HepG2 (cell line): ENCODE measurements at regions not wholly inside any gene's neighbourhood (a gene's known extent, or its start where the extent isn't known, plus 50 kb on each side); places are given as distances from the start of the nearest gene placed in this dataset.

Experiments
- ATAC-seq: fragments of 200-7000 bp; cut with Tn5 transposase; 3 replicates; pipeline ENCODE4 v1.9.1; 2020; ENCODE audit warnings: mild to moderate bottlenecking, moderate library complexity
- BruUV-seq: library from RNA; stranded (reverse); fragments of 400-500 nt; replicated peaks from 2 replicates; lab custom pipeline; 2021; lab: Mats Ljungman, UMichigan
- CTCF ChIA-PET: fragments of 300-600 bp; formaldehyde crosslinking; extraction: SDS; loops from one replicate; lab custom pipeline; 2021; ENCODE audit warnings: low total read pairs, inconsistent platforms, low intra/inter-chr PET ratio; lab: Yijun Ruan, JAX
- POLR2A ChIA-PET: fragments of 350-600 bp; sonication (Branson Sonifier 250); formaldehyde crosslinking; loops from one replicate; lab custom pipeline; 2020; ENCODE audit warnings: antibody characterized with exemption, inconsistent platforms; lab: Yijun Ruan, JAX
- DNase-seq: peaks from one replicate; pipeline ENCODE4 v3.0.0-alpha.2; 2015; ENCODE audit warnings: low spot score
- FAIRE-seq: peaks from 3 replicates; lab custom pipeline; 2011; peaks lifted over from hg19 to GRCh38; lab: Jason Lieb, UNC
- H2AFZ ChIP-seq: one replicate; pipeline ENCODE4 v1.6.1; 2011; ENCODE audit warnings: low read length, inconsistent platforms
- H3K27ac ChIP-seq: fragments of 300-600 bp; 3 replicates; pipeline ENCODE4 v1.8.0; 2011; ENCODE audit warnings: mixed run types, mild to moderate bottlenecking, mixed read lengths, low read length, inconsistent platforms; ENCODE audit not compliant: insufficient read depth; ENCODE audit errors: extremely low read length
- H3K27me3 ChIP-seq, 2 experiments: fragments of 200-600 bp in 1 of 2; 2 replicates in 1 of 2; 3 replicates in 1 of 2; pipeline versions ENCODE4 v1.6.0 to v1.8.0; 2011; ENCODE audit warnings: low read length in 2 of 2, mild to moderate bottlenecking in 2 of 2, moderate library complexity in 2 of 2, inconsistent platforms in 1 of 2; ENCODE audit not compliant: insufficient read depth in 2 of 2, control insufficient read depth in 1 of 2
- H3K36me3 ChIP-seq, 2 experiments: fragments of 200-600 bp in 1 of 2; replicated peaks in 1 of 2; 2 replicates in 1 of 2; 3 replicates in 1 of 2; pipeline versions ENCODE4 v1.5.1 to v1.8.0; 2011; ENCODE audit warnings: low read length in 2 of 2, inconsistent platforms in 1 of 2; ENCODE audit not compliant: insufficient read depth in 2 of 2, control insufficient read depth in 1 of 2
- H3K4me1 ChIP-seq: 2 replicates; pipeline ENCODE4 v1.5.1; 2012; ENCODE audit warnings: low read length, inconsistent platforms; ENCODE audit not compliant: insufficient read depth
- H3K4me2 ChIP-seq: 2 replicates; pipeline ENCODE4 v1.6.0; 2011; ENCODE audit warnings: low read depth, low read length, inconsistent platforms
- H3K4me3 ChIP-seq, 3 experiments: fragments of 200-600 bp in 1 of 3; sonication (generic), shearing (Covaris generic) in 1 of 3; replicated peaks in 1 of 3; 2 replicates each; pipeline ENCODE4 v1.5.1; 2011 to 2016; ENCODE audit warnings: low read length in 3 of 3, inconsistent platforms in 2 of 3, low read depth in 2 of 3, mild to moderate bottlenecking in 2 of 3, control low read depth in 1 of 3, mixed read lengths in 1 of 3; ENCODE audit not compliant: insufficient read depth in 1 of 3
- H3K79me2 ChIP-seq: one replicate; pipeline ENCODE4 v1.6.1; 2011; ENCODE audit warnings: low read length, inconsistent platforms; ENCODE audit not compliant: insufficient read depth
- H3K9ac ChIP-seq: 2 replicates; pipeline ENCODE4 v1.6.0; 2011; ENCODE audit warnings: mild to moderate bottlenecking, low read depth, low read length, inconsistent platforms; ENCODE audit not compliant: insufficient read depth
- H3K9me3 ChIP-seq: 2 replicates; pipeline ENCODE4 v1.5.1; 2012; ENCODE audit warnings: mild to moderate bottlenecking, low read length
- H4K20me1 ChIP-seq: 2 replicates; pipeline ENCODE4 v1.6.0; 2011; ENCODE audit warnings: inconsistent platforms, mild to moderate bottlenecking, low read length, moderate library complexity; ENCODE audit not compliant: insufficient read depth
- HMGXB3 ChIP-seq: sonication (generic); formaldehyde crosslinking; IDR thresholded peaks from 2 replicates; pipeline ENCODE4 v1.4.0; 2020; ENCODE audit warnings: missing genetic modification reagents, borderline replicate concordance
- MAFK ChIP-seq, 2 experiments: IDR thresholded peaks in 1 of 2; conservative IDR thresholded peaks in 1 of 2; 2 replicates each; pipeline ENCODE4 v1.6.1; 2011; ENCODE audit warnings: improper control_type of control experiment in 2 of 2, low read length in 2 of 2
- MBD4 ChIP-seq: IDR thresholded peaks from 2 replicates; pipeline ENCODE4 v1.6.1; 2012; ENCODE audit warnings: low read length, inconsistent platforms, borderline replicate concordance
- TCF12 ChIP-seq, 2 experiments: fragments of 450-650 bp in 1 of 2; sonication (generic) in 1 of 2; formaldehyde crosslinking in 1 of 2; IDR thresholded peaks; 2 replicates each; pipeline versions ENCODE4 v1.6.1 to v1.8.0; 2017 to 2022; ENCODE audit warnings: antibody characterized with exemption in 1 of 2, mild to moderate bottlenecking in 1 of 2, missing genetic modification reagents in 1 of 2, moderate library complexity in 1 of 2
- USF2 ChIP-seq, 2 experiments: sonication (generic) in 1 of 2; formaldehyde crosslinking in 1 of 2; IDR thresholded peaks; 2 replicates each; pipeline versions ENCODE4 v1.5.1 to v1.6.1; 2011 to 2020; ENCODE audit warnings: borderline replicate concordance in 1 of 2, low read depth in 1 of 2, low read length in 1 of 2, mild to moderate bottlenecking in 1 of 2, missing genetic modification reagents in 1 of 2, moderate library complexity in 1 of 2
- ZNF383 ChIP-seq: sonication (generic); formaldehyde crosslinking; IDR thresholded peaks from 2 replicates; pipeline ENCODE4 v1.4.0; 2020; ENCODE audit warnings: missing genetic modification reagents, mild to moderate bottlenecking, borderline replicate concordance
- ZNF709 ChIP-seq: sonication (generic); formaldehyde crosslinking; IDR thresholded peaks from 2 replicates; pipeline ENCODE4 v1.5.0; 2020; ENCODE audit warnings: mild to moderate bottlenecking, missing genetic modification reagents
- ZNF713 ChIP-seq: sonication (generic); formaldehyde crosslinking; IDR thresholded peaks from 2 replicates; pipeline ENCODE4 v1.4.0; 2020; ENCODE audit warnings: mild to moderate bottlenecking, missing genetic modification reagents
- WGBS: methylation state at CpG from one replicate; pipeline ENCODE4 v1.1.6; 2017; ENCODE audit warnings: low lambda C conversion rate; 5-methylcytosine and 5-hydroxymethylcytosine counted together
- in situ Hi-C: cut with HindIII; loops from 2 replicates; pipeline ENCODE4 v1.10.0; 2017; ENCODE audit warnings: low pct_unique_long_range_greater_than_20kb; ENCODE audit not compliant: extremely low pct_ligation_motif_present
- intact Hi-C: fragments of 100-400 bp; cut with micrococcal nuclease; formaldehyde crosslinking; loops from one replicate; pipeline ENCODE4 v1.10.0; 2022; ENCODE audit not compliant: unreplicated experiment
- TF ChIP-seq, protein P1 (sequence below): sonication (generic); formaldehyde crosslinking; IDR thresholded peaks from 2 replicates; pipeline ENCODE4 v1.9.0; 2021; ENCODE audit warnings: missing genetic modification reagents, mild to moderate bottlenecking, borderline replicate concordance
- TF ChIP-seq, protein P2 (sequence below): sonication (generic); formaldehyde crosslinking; IDR thresholded peaks from 2 replicates; pipeline ENCODE4 v1.4.0; 2020; ENCODE audit warnings: missing genetic modification reagents, mild to moderate bottlenecking, borderline replicate concordance
- TF ChIP-seq, protein P3 (sequence below): IDR thresholded peaks from 2 replicates; pipeline ENCODE4 v1.6.1; 2016; ENCODE audit warnings: missing genetic modification reagents, missing compliant biosample characterization

DNA sequence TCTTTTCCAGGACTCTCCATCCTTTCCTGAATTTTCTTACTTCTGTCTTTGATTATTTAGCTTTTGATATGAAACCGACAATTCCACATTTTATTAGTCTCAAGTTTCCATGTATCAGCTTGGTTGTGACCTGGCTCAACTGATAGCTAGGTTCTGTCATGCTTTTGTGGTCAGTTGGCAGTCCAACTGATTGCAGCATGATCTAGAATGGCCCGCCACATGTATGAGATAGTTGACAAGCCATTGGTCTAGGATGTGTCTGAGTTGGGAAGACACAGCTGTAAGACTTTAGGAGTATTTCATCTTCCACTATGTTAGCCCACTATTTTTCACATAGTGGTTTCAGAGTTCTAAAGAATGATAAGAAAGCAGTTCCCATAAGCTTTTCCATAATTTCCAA, 117.5 kb upstream of the GRID2 start:
- Histone ChIP-seq H4K20me1 (no peaks in the 10 kb centered on the region), H3K36me3 (no peaks in the 10 kb centered on the region), H3K27me3 (no peaks in the 10 kb centered on the region), H3K9me3 (peaks cover 14% of the 10 kb centered on the region; the same call in 1 of the 2 replicates), H3K9ac (no peak overlapping the region), H3K4me3 (no peak overlapping the region), H3K4me1 (no peaks in the 10 kb centered on the region), H3K79me2 (no peaks in the 10 kb centered on the region), H2AFZ (no peak overlapping the region), H3K4me2 (no peak overlapping the region), H3K27ac (no peak overlapping the region)
- ATAC-seq (no peak), DNase-seq (no peak), FAIRE-seq (no peak)
- ChIA-PET POLR2A (no interaction called here), CTCF (no interaction called here)
- 6% methylated on average over 2 of the region's 2 CpGs for WGBS
- in situ Hi-C loops (no loop called here), intact Hi-C loops (no loop called here)
- BruUV-seq = no TSS peak
- no peak for TF ChIP-seq MAFK (conservative IDR thresholded peaks at IDR 0.05 in 1 of 2, IDR thresholded peaks at IDR 0.05 in 1 of 2; ENCODE audit: low read length in 2 of 2)
- TF ChIP-seq, protein P1, sequence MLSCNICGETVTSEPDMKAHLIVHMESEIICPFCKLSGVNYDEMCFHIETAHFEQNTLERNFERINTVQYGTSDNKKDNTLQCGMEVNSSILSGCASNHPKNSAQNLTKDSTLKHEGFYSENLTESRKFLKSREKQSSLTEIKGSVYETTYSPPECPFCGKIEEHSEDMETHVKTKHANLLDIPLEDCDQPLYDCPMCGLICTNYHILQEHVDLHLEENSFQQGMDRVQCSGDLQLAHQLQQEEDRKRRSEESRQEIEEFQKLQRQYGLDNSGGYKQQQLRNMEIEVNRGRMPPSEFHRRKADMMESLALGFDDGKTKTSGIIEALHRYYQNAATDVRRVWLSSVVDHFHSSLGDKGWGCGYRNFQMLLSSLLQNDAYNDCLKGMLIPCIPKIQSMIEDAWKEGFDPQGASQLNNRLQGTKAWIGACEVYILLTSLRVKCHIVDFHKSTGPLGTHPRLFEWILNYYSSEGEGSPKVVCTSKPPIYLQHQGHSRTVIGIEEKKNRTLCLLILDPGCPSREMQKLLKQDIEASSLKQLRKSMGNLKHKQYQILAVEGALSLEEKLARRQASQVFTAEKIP = no peak
- no peak for TF ChIP-seq MBD4
- TF ChIP-seq ZNF713 (CRISPR knock-in tag) = no peak
- TF ChIP-seq, protein P2, sequence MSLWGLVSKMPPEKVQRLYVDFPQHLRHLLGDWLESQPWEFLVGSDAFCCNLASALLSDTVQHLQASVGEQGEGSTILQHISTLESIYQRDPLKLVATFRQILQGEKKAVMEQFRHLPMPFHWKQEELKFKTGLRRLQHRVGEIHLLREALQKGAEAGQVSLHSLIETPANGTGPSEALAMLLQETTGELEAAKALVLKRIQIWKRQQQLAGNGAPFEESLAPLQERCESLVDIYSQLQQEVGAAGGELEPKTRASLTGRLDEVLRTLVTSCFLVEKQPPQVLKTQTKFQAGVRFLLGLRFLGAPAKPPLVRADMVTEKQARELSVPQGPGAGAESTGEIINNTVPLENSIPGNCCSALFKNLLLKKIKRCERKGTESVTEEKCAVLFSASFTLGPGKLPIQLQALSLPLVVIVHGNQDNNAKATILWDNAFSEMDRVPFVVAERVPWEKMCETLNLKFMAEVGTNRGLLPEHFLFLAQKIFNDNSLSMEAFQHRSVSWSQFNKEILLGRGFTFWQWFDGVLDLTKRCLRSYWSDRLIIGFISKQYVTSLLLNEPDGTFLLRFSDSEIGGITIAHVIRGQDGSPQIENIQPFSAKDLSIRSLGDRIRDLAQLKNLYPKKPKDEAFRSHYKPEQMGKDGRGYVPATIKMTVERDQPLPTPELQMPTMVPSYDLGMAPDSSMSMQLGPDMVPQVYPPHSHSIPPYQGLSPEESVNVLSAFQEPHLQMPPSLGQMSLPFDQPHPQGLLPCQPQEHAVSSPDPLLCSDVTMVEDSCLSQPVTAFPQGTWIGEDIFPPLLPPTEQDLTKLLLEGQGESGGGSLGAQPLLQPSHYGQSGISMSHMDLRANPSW (CRISPR knock-in tag) = no peak
- no peak for TF ChIP-seq USF2 (IDR thresholded peaks at IDR 0.05; ENCODE audit: low read depth, low read length)
- TF ChIP-seq USF2 (CRISPR knock-in tag; IDR thresholded peaks at IDR 0.05; ENCODE audit: borderline replicate concordance) = no peak
- TF ChIP-seq, protein P3, sequence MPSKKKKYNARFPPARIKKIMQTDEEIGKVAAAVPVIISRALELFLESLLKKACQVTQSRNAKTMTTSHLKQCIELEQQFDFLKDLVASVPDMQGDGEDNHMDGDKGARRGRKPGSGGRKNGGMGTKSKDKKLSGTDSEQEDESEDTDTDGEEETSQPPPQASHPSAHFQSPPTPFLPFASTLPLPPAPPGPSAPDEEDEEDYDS (CRISPR knock-in tag) = no peak
- no peak for TF ChIP-seq ZNF383 (CRISPR knock-in tag)
- no peak for TF ChIP-seq ZNF709 (CRISPR knock-in tag)
- TF ChIP-seq TCF12 (IDR thresholded peaks at IDR 0.05) = no peak
- no peak for TF ChIP-seq TCF12 (CRISPR knock-in tag; IDR thresholded peaks at IDR 0.05)
- no peak for TF ChIP-seq HMGXB3
